ENCODE measurements at regions not wholly inside any gene's neighbourhood (a gene's known extent, or its start where the extent isn't known, plus 50 kb on each side); places are given as distances from the start of the nearest gene placed in this dataset.

DNA sequence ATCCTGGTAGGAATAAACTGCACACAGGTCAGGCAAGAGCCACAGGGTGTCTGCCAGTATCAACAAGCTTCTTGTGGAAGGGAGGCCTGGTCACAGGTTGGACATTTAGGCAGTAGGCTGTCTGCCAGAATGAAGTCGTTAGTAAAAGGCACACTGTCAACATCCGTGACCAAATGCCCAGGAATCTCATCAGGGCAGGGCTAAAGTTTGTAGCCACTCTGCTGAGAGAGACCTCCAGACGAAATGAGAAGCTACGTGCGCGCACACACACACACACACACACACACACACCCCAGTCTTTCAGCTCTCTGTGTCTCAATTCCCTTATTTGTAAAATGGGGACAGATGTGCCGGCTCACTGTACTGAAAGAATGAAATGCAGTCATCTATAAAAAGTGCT lies 408.7 kb upstream of the ZFP42 start:
- no peak for DNase-seq (ENCODE audit: low read depth)

DNA sequence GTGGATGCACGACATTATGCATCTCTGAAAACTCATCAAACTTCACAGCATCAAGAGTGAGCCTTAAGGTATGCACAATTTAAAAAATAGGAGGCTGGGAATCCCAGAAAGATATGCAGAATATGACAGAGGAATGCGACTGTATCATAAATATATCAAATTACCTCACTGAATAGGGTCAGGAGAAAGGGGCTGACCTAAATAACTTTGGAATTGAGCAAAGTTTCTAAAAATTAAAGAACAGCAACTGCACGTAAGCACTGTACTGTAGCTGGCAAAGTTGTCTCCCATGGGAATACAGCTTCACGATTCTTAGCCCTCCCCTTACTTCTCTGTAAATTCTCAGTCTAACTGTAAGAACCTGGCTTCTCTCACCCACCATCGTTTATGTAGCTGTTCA lies 397.4 kb upstream of the ZFP42 start:
- DNase-seq (ENCODE audit: low read depth), result no peak

DNA sequence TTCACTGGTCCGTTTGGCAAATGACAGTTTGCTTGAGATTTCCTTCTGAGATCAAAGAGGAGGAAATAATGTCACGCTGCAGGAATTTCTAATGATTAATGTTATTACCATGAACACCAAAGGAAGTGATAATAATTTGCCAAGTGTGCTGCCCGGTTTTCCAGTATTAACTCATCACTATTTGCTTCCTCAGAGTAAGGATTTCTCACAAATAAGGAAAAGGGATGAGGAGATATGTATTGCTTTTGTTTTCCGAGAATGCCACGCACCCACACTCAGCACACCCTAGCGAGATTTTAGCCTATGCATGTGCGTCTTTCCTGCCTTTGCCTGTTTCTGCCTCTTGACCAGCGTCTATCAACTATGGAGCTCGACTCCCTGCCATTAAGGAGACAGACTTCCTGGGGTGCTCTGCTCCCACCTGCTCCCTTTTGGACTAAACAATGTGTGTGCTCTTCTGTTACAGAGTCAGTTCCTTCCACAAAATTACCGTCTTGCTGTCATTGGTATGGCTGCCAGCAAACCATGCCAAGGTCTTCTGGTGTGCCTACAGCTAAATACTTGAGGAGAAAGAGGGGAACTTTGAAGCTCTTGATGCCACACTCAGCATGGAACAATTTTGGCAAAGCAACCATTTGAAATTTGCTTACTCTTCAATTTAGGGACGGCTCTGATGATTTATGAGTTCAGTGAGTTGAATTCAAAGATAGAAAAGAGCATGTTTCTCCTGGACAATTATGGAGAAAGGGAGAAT lies 393.1 kb upstream of the ZFP42 start:
- no peak for DNase-seq (ENCODE audit: low read depth)

DNA sequence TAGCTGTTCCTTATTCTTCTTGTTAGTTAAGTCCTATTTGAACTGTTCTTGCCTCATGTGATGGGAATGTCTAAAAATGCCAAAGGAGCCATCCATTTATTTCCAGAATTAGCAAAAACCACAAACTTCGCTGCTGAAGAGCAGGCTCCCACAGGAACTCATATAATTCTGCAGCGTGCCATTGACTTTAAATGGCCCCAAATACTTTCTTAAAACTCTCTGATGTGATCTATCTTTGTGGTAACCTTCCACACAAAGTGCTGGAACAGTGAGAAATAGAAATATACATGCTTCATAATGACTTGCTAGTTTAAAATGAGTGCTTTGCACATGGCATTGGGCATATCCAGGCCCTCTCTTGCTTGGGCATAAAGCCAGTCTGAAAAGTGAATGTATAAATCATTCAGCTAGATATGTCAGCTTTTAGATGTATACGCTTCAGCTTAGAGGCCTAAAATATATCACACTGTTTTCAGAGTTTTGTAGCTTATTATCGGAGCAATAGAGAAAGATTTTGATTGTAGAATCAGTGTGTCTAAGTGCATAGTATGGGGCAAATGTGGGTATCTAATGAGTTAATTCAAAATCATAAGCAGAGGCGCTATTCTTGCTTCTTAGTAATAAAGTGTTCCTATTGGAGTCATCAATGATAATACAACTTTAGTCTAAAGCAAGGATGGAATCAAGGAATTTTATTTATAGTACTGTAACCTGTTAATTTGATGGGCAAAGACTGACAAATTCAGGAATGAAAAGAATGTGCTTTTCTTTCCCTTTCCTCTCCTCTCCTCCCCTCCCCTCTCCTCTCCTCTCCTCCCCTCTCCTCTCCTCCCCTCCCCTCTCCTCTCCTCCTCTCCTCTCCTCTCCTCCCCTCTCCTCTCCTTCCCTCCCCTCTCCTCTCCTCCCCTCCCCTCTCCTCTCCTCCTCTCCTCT lies 392.2 kb upstream of the ZFP42 start:
- no peak for DNase-seq (ENCODE audit: low read depth)

DNA sequence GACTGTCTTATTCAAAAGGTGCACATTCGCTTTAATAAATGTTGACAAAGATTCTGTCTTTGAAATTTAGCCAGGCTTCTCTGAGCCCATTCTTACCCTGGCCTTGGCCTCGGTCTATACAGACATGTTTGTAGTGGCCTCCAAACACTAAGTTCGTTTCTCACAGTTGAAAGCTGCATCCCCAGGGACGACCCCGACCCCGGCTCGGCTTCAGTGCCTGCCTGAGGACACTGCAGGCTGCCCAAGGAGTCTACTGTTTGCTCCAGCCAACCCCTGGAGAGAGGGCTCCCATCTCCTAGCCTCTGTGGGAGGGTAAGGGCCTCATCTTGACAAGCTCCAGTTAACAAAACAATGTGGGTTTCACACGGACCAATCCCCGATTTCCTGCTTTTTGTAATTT lies 390.6 kb upstream of the ZFP42 start:
- no peak for DNase-seq (ENCODE audit: low read depth)

DNA sequence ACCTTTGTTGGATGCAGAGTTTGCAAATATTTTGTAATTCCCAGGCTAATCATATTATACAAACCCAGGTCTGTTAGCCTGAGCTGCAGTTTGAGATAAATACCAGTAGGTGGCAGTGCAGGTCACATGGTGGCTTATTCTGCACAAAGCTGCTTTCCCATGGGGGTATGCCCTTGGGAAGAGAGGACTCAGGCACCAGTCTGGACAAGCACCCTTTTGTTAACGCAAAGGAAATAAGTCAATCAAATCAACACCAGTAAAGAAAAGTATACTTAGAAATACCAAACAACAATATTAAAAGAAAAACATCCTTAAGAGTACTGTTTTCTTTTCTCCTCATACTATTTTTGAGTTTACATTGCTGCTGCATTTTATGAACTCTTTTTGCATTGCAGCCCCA lies 389.0 kb upstream of the ZFP42 start:
- peak; percentile 1 for DNase-seq (ENCODE audit: low read depth)

DNA sequence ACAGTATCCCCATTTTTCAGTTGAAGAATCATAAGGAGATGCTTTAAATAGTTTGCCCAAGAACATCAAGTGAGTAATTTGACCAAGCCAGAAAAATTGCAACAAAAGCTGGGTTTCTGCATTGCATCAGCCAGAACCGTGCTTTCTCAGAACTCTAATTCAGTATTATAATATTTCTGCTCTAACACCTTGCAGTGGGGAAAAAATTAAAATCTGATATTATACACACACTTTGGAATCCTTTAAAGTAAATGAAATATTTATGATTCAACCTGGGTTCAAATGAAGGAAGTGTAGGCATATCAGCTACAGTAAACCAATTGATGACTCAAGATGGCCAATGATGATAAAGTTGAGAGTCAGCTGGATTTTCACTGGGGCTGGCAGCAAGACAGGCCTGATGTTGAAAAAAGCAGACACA lies 387.6 kb upstream of the ZFP42 start:
- DNase-seq (ENCODE audit: low read depth), result no peak

DNA sequence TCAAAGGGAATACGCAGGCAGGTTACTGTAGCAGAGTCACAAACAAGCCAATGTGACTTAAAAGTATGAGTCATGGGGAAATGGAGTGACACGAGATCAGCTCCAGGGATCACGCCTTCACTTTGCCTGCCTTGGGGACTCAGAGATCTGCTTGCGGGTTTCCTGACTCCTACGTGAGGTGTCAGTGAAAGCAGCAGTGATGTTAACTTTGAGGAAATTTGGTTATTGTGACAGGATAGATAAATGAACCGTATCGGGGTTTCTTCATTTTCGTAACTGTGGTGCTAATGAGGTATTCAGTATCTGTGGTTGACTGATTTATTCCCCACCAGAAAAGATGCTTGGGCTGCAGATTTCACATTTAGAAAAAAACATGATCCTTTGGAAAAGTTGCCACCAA lies 383.3 kb upstream of the ZFP42 start:
- DNase-seq (ENCODE audit: low read depth), result no peak

DNA sequence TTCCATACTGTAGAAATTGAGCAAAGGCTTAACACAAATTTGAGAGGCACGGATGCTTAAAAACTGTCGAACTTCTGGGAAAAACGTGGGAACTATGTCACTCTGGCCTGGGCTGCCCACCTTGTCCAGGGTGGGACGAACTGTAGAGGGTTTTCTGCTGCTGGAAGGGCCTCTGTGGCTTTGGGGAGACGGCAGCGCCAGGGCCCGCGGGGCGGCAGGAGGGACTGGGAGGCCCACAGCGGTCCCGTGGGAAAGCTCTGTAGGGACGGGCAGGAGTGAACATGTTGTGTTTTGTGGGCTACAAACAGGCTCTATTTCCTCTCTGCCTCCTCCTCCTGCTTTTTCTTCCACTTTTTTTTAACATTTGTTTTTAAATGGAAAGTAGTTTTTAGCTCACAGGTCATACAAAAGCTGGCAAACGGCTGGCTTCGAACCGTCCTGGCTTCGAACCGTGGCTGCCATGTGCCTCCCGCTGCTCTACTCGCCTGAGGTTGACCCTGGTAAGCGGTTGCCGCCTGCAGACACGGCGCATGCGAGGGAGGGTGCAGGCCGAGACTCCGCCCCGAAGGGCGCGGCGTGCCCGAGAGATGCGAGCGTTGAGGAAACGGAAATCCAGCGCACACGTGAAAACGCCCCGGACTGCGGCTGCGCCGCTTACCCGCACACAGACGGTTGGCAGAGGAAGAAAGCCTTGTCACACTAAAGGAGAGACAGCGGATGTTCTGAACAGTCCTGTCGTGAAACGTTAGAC lies 382.3 kb upstream of the ZFP42 start:
- no peak for DNase-seq (ENCODE audit: low read depth)

DNA sequence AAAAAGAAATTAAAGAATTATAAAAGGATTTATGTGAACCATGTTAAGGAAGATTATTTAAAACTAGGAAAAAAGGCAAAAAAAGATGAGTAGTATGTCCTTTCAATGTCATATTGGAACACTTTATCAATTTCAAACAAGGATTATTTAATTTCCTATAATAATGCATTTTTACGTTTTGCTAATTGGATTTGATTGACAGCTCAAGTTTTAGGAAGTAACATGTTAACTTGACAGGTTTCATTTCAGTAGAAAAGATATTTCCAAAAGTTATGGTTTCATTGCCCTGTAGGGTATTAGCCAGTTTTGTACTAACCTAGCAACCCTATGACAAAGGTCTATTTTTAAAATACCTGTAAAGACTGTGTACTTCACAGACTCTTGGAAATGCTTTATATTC lies 379.6 kb upstream of the ZFP42 start:
- no peak for DNase-seq (ENCODE audit: low read depth)

DNA sequence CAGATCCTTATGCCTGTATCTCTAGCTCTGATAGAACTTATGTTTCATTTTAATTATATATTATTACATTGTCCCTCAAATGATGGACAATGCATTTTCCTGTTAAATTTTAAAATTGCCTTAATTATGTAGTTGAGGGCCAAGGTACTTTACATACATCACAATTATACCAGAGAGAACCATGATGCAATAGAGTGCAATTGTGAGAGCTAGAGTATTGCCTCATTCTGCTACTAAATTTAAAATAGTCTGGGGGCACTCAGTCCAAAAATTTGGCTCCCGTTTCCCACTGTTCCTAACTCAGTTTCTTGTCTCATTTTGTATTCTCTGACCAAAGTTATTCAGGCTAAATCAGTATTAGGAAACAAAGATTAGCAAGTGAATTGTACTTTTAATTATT lies 378.5 kb upstream of the ZFP42 start:
- no peak for DNase-seq (ENCODE audit: low read depth)

DNA sequence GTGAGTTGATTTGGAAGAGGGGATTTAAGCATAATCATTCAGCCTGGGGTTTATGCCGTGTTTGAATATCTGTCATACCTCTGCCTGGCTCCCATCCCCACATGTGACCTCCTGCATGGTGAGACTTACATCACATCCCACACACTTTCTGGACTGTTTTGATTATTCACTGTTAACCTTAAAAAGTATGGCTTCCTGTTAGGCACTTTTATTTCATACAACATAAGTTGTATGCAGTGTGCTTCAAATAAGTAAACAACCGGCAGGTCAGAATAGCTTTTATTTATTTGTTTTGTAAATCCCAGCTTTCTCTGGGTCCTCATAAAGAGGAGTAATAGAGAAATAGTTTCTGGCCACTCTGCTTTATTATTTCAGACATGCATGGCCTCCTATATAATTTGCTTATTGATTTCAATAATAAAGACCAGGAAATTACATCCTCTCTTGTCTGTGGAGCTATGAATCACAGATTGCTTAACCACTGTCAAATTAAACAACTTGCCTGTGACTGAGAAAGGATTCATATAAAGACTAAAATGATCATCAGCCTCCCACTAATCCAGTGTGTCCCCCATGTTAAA lies 376.8 kb upstream of the ZFP42 start:
- no peak for DNase-seq (ENCODE audit: low read depth)

DNA sequence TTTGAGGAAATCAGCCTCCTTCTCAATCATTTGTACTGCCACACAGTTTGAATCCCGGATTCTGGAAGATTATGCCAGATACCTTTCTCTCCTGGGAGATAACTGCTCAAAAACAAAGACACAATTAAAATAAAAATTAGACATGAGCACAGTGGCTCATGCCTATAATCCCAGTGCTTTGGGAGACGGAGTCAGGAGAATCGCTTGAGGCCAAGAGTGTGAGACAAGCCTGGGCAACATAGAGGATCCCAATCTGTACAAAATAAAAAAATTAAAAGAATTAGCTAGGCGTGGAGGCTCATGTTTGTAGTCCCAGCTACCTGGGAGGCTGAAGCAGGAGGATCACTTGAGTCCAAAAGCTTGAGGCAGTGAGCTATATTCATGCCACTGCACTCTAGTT lies 376.3 kb upstream of the ZFP42 start:
- DNase-seq (ENCODE audit: low read depth), result no peak

DNA sequence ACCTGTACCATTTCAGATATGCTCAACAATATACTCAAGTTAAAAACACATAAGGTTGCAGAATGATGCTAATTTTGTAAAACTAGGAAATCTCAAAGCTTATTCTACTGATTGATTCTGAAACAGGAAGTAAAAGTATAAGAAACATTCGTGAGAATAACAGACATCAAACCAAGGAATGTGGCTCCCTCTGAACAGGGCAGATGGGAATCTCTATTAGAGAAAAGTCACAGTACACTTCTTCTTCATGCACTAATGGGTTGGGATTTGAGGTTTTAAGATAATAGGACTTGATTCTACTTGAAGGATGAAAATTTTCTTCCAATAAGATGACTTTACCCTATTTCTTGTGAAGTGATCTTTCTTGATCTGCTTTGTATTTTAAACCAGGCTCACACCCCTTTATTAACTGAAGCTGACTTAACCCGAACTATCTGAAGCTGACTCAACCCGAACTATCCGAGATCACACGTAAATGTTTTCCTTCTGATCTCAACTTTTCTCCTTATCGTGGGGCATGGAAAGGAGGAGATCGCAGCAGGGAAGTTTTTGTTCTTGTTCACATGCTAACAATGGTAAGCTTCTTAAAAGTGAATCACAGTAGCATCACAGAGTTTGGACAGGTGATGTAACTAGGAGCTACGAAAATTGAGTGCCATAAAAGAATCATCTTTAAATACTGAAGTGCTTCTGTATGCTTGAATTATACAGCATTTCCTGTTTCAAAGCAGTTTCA lies 363.1 kb upstream of the ZFP42 start:
- no peak for DNase-seq (ENCODE audit: low read depth)

DNA sequence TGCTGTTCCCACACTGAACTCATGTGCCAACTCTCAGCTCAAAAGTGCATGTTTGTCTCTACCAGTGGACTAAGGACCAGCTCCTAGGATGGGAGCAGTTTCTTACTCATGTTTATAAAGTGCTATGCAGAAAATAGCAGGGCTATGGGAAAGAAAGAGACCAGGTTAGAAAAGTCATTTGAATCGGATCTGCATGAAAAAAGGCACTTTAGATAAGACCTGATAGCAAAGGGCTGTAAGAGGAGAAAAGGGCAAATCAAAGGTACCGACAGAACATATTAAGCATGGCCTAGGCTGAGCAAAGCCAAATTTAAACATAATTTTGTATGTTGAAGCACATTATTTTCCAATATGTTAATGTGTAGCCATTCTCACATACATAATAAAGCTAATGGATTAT lies 362.3 kb upstream of the ZFP42 start:
- no peak for DNase-seq (ENCODE audit: low read depth)

DNA sequence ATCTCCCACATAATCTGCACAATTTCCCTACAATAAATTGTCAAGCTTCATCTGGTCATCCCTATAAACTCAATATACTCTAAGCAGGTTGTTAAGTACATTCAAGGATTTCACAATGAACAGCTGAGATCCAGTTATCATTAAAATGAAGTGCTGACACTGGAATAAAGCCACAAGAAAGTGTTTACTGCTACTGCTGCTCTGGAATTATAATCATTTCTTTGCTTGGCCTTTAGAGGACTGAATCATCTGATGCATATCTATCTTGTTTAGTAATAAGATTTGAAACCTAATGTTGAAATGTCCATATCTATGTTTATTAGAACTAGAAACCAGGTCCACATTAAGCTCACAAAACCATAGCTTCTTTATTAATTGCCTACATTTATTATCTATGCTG lies 338.6 kb upstream of the ZFP42 start:
- no peak for DNase-seq (ENCODE audit: low read depth)

DNA sequence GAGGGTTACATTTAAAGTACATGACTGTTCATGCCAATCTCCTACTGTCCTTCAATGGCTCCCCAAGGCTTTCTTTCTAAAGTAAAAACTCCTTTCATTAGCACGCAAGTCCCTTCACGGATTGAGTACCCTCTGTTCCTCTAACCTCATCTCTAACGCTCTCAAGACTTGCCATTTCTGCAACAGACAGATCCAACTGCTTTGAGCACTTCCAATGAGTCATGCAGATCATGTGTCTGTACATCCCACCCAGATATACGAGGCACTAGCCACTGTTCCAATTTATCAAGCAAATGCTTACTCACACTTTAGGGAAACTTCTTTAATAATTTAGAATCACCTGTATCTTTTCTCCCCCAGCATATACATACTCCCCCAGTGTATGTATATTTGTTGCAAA lies 332.5 kb upstream of the ZFP42 start:
- no peak for DNase-seq (ENCODE audit: low read depth)

DNA sequence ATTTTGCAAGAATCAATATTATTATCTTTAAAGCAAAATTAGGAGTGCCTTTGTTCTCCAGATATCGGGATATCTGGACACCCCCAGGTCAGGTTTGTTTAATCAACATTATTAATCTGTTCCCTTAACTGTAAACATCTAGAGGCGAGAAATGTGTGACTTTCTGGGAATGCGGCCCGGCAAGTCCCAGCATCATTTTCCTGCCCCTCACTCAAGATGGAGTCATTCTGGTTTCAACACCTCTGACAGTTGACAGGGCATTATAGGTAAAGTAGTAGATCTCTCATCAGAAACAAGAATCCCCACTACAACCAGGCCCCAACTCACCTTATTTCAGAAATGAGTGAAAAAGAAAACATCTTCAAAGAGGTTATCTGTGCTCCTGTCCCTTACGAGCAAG lies 331.6 kb upstream of the ZFP42 start:
- no peak for DNase-seq (ENCODE audit: low read depth)

DNA sequence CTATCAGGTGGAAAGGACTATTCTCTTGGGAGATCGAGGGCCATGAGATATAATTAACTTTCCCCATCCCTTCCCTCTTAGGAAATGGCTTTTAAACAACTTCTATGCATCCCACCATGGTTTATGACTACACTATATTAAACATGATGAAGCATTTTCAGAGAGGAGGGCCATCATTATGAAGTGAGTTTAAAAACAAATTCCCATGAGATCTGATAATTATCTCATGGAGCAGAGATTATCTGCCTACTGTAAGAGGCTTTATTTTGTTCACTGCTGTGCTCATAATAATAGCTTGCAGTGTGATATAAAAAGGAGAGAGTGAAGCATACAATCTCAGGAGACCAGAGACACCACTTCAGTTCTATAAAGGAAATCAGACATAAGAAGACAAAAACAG lies 330.5 kb upstream of the ZFP42 start:
- DNase-seq (ENCODE audit: low read depth), result no peak

DNA sequence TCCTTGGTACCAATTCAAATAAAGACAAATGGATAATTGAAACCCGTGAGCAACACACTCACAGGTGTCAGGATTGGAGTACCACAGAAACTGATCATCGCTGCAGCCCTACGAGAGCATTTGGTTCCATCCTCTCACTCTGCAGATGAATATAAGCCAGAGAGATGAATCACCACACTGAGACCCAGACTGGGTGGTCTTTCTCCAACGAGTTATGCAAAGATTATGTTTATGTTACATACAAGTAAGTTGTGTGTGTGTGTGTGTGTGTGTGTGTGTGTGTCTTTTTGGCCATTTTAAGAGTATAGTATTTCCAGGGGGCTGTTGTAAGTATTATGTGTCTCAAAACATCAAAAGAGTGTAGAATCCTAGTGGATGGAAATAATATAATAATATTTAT lies 329.5 kb upstream of the ZFP42 start:
- no peak for DNase-seq (ENCODE audit: low read depth)

DNA sequence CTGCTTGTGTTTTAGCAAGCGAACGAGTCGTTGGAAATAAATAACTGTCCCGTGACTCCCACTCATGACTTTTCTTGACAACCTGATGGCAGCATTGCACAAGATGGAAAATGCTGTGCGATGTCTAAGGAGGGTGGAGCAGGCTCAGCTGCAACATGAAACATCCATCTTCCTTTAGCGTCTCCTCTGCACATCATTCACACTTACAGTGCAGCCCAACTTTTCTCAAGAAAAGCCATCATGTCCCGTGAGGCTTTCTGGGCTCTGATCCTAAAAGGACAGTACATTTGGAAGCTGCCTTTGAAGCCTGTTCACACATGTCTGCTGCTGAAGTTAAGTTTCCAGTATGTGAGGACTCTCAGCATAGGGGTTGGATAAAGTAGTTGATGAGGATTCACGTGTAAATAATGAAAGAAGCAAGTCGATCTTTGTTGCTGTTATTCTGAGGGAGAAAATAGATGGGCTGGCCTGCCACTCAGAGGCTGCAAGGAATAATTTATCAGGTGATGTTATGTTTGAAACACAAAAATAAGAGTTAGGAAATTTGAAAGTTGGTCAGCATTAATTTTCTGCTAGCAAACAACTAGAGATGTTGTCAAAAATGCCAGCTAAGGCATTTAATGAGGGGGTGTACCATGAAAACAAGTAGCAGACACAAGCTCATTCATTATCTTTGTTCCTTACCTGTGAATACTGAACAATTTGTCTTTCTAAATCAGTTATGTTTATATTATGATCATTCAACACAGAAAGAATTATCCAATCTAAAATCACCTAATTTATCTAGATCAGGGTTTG lies 328.7 kb upstream of the ZFP42 start:
- no peak for DNase-seq (ENCODE audit: low read depth)

All from activated T-cell treated with anti-CD3 and anti-CD28 coated beads for 48 hours (primary cell).